ENCODE measurements at regions not wholly inside any gene's neighbourhood (a gene's known extent, or its start where the extent isn't known, plus 50 kb on each side); places are given as distances from the start of the nearest gene placed in this dataset.
"Not testable (repeated sequence)": the region's sequence is repeated elsewhere in the genome, so short reads cannot be mapped to it uniquely, and the experiment has no call there.

GRCh38 chr1:48080331-48081255, 83.4 kb upstream of the TRABD2B start:
- TF ChIP-seq POLR2A (IDR thresholded peaks at IDR 0.05; ENCODE audit: low read depth, low read length) = no peak
- no peak for TF ChIP-seq POLR2AphosphoS5 (IDR thresholded peaks at IDR 0.05; ENCODE audit: low read depth, low read length)
- TF ChIP-seq TAF1 (IDR thresholded peaks at IDR 0.05; ENCODE audit: borderline replicate concordance, low read depth, low read length) = no peak
- FAIRE-seq (no peak), DNase-seq (ENCODE audit: insufficient read length) (no peak)

- FAIRE-seq (no peak), DNase-seq (ENCODE audit: insufficient read length) (no peak)
Measured at GRCh38 chr1:48079096-48079495, 81.9 kb upstream of the TRABD2B start.

GRCh38 chr1:48077795-48078222, 80.6 kb upstream of the TRABD2B start:
- no peak for FAIRE-seq

More at GRCh38 chr1:48079096-48079495, 81.9 kb upstream of the TRABD2B start:
- TF ChIP-seq POLR2A (IDR thresholded peaks at IDR 0.05; ENCODE audit: low read depth, low read length) = no peak
- no peak for TF ChIP-seq TAF1 (IDR thresholded peaks at IDR 0.05; ENCODE audit: borderline replicate concordance, low read depth, low read length)
- no peak for TF ChIP-seq POLR2AphosphoS5 (IDR thresholded peaks at IDR 0.05; ENCODE audit: low read depth, low read length)

GRCh38 chr1:48076017-48076416, 78.8 kb upstream of the TRABD2B start:
- TF ChIP-seq POLR2A (IDR thresholded peaks at IDR 0.05; ENCODE audit: low read depth, low read length) (no peak), TAF1 (IDR thresholded peaks at IDR 0.05; ENCODE audit: borderline replicate concordance, low read depth, low read length) (no peak), POLR2AphosphoS5 (IDR thresholded peaks at IDR 0.05; ENCODE audit: low read depth, low read length) (no peak)
- DNase-seq (ENCODE audit: insufficient read length) (no peak), FAIRE-seq (no peak)

More at GRCh38 chr1:48077795-48078222, 80.6 kb upstream of the TRABD2B start:
- DNase-seq (ENCODE audit: insufficient read length) = no peak
- TF ChIP-seq POLR2AphosphoS5 (IDR thresholded peaks at IDR 0.05; ENCODE audit: low read depth, low read length) = no peak
- TF ChIP-seq POLR2A (IDR thresholded peaks at IDR 0.05; ENCODE audit: low read depth, low read length) = no peak
- TF ChIP-seq TAF1 (IDR thresholded peaks at IDR 0.05; ENCODE audit: borderline replicate concordance, low read depth, low read length) = no peak

- TF ChIP-seq TAF1 (IDR thresholded peaks at IDR 0.05; ENCODE audit: borderline replicate concordance, low read depth, low read length) (no peak), POLR2AphosphoS5 (IDR thresholded peaks at IDR 0.05; ENCODE audit: low read depth, low read length) (no peak), POLR2A (IDR thresholded peaks at IDR 0.05; ENCODE audit: low read depth, low read length) (no peak)
- FAIRE-seq (no peak), DNase-seq (ENCODE audit: insufficient read length) (no peak)
Measured at GRCh38 chr1:48073798-48074530, 76.8 kb upstream of the TRABD2B start.

GRCh38 chr1:48071513-48071912, 74.3 kb upstream of the TRABD2B start:
- DNase-seq (ENCODE audit: insufficient read length) = no peak
- FAIRE-seq = no peak
- TF ChIP-seq POLR2A (IDR thresholded peaks at IDR 0.05; ENCODE audit: low read depth, low read length) (no peak), POLR2AphosphoS5 (IDR thresholded peaks at IDR 0.05; ENCODE audit: low read depth, low read length) (no peak), TAF1 (IDR thresholded peaks at IDR 0.05; ENCODE audit: borderline replicate concordance, low read depth, low read length) (no peak)

GRCh38 chr1:48070396-48070750, 73.2 kb upstream of the TRABD2B start:
- FAIRE-seq (no peak), DNase-seq (ENCODE audit: insufficient read length) (no peak)
- TF ChIP-seq TAF1 (IDR thresholded peaks at IDR 0.05; ENCODE audit: borderline replicate concordance, low read depth, low read length) = no peak
- no peak for TF ChIP-seq POLR2A (IDR thresholded peaks at IDR 0.05; ENCODE audit: low read depth, low read length)
- no peak for TF ChIP-seq POLR2AphosphoS5 (IDR thresholded peaks at IDR 0.05; ENCODE audit: low read depth, low read length)

- TF ChIP-seq TAF1 (IDR thresholded peaks at IDR 0.05; ENCODE audit: borderline replicate concordance, low read depth, low read length) = no peak
- no peak for TF ChIP-seq POLR2A (IDR thresholded peaks at IDR 0.05; ENCODE audit: low read depth, low read length)
- no peak for FAIRE-seq
- no peak for DNase-seq (ENCODE audit: insufficient read length)
Measured at GRCh38 chr1:48069662-48070395, 72.6 kb upstream of the TRABD2B start.

- DNase-seq (ENCODE audit: insufficient read length) (no peak), FAIRE-seq (no peak)
- no peak for TF ChIP-seq POLR2A (IDR thresholded peaks at IDR 0.05; ENCODE audit: low read depth, low read length)
- TF ChIP-seq POLR2AphosphoS5 (IDR thresholded peaks at IDR 0.05; ENCODE audit: low read depth, low read length) = no peak
- no peak for TF ChIP-seq TAF1 (IDR thresholded peaks at IDR 0.05; ENCODE audit: borderline replicate concordance, low read depth, low read length)
Measured at GRCh38 chr1:48068206-48068605, 71.0 kb upstream of the TRABD2B start.

GRCh38 chr1:48066936-48067335, 69.8 kb upstream of the TRABD2B start:
- DNase-seq (ENCODE audit: insufficient read length) (no peak), FAIRE-seq (no peak)
- TF ChIP-seq POLR2A (IDR thresholded peaks at IDR 0.05; ENCODE audit: low read depth, low read length) = no peak
- no peak for TF ChIP-seq POLR2AphosphoS5 (IDR thresholded peaks at IDR 0.05; ENCODE audit: low read depth, low read length)
- TF ChIP-seq TAF1 (IDR thresholded peaks at IDR 0.05; ENCODE audit: borderline replicate concordance, low read depth, low read length) = no peak

GRCh38 chr1:48064693-48065092, 67.5 kb upstream of the TRABD2B start:
- not testable (repeated sequence) for DNase-seq (ENCODE audit: insufficient read length); FAIRE-seq

Data from GM12892 (cell line).